Thoracic aorta (tissue), 2 donors: ENCODE measurements at regions not wholly inside any gene's neighbourhood (a gene's known extent, or its start where the extent isn't known, plus 50 kb on each side); places are given as distances from the start of the nearest gene placed in this dataset.

Source experiments
- ATAC-seq: fragments of 150-250 bp; one replicate; pipeline ENCODE4 v1.8.0; 2017; ENCODE audit warnings: low read depth; ENCODE audit not compliant: insufficient number of reproducible peaks, low FRiP score
- DNase-seq: peaks from one replicate; pipeline ENCODE4 v3.0.0-alpha.2; 2020; ENCODE audit warnings: low spot score
- H3K27ac ChIP-seq, 2 donors: fragments of 200-600 bp; sonication (generic); 1 replicate in 1 of 2; 2 replicates in 1 of 2; pipeline ENCODE4 v1.5.1; 2016; ENCODE audit warnings: mild to moderate bottlenecking in 2 of 2, moderate library complexity in 2 of 2
- H3K27me3 ChIP-seq: fragments of 200-600 bp; sonication (generic); replicated peaks from 2 replicates; pipeline ENCODE4 v1.6.0; 2016; ENCODE audit warnings: mild to moderate bottlenecking; ENCODE audit not compliant: insufficient read depth
- H3K36me3 ChIP-seq: fragments of 200-600 bp; sonication (generic); one replicate; pipeline ENCODE4 v1.5.1; 2016
- H3K4me1 ChIP-seq, 2 donors: fragments of 200-600 bp; sonication (generic); 1 replicate in 1 of 2; 2 replicates in 1 of 2; pipeline versions ENCODE4 v1.5.1 to v1.6.0; 2016; ENCODE audit warnings: low read depth in 2 of 2, mild to moderate bottlenecking in 1 of 2; ENCODE audit not compliant: control insufficient read depth in 1 of 2
- H3K4me3 ChIP-seq: fragments of 200-600 bp; sonication (generic); 2 replicates; pipeline ENCODE4 v1.5.1; 2016; ENCODE audit warnings: mild to moderate bottlenecking
- H3K9me3 ChIP-seq: fragments of 200-600 bp; sonication (generic); 2 replicates; pipeline ENCODE4 v1.5.1; 2016
- CTCF ChIP-seq: fragments of 200-600 bp; sonication (generic); IDR thresholded peaks from one replicate; pipeline ENCODE4 v1.5.1; 2019; ENCODE audit warnings: antibody characterized with exemption

GRCh38 chr6:141244366-141244765 is 888.4 kb upstream of the GJE1 start:
- H3K36me3 ChIP-seq, result no peaks in the 10 kb centered on the region
- DNase-seq, result no peak
- no peak for TF ChIP-seq CTCF
- ATAC-seq, result no peak
- no peaks in the 10 kb centered on the region for H3K9me3 ChIP-seq
- no peak overlapping the region for H3K4me3 ChIP-seq
- no peak overlapping the region for H3K27ac ChIP-seq
- no peaks in the 10 kb centered on the region for H3K27me3 ChIP-seq
- peaks cover 0 to 4% of the 10 kb centered on the region in 2 donors for H3K4me1 ChIP-seq

GRCh38 chr6:141242957-141243356 is 889.8 kb upstream of the GJE1 start:
- H3K27ac ChIP-seq, result no peak overlapping the region
- H3K27me3 ChIP-seq, result no peaks in the 10 kb centered on the region
- no peak overlapping the region for H3K4me3 ChIP-seq
- DNase-seq, result no peak
- no peaks in the 10 kb centered on the region for H3K4me1 ChIP-seq
- no peaks in the 10 kb centered on the region for H3K36me3 ChIP-seq
- H3K9me3 ChIP-seq, result no peaks in the 10 kb centered on the region
- no peak for TF ChIP-seq CTCF
- no peak for ATAC-seq

- DNase-seq, result no peak
- Histone ChIP-seq H3K27ac (no peak overlapping the region), H3K4me1 (no peaks in the 10 kb centered on the region), H3K36me3 (no peaks in the 10 kb centered on the region), H3K9me3 (no peaks in the 10 kb centered on the region), H3K4me3 (no peak overlapping the region), H3K27me3 (no peaks in the 10 kb centered on the region)
- TF ChIP-seq CTCF, result no peak
- no peak for ATAC-seq
These were observed 903.4 kb upstream of the GJE1 start for GRCh38 chr6:141229296-141229695.

GRCh38 chr6:141218583-141218982 is 914.1 kb upstream of the GJE1 start:
- no peak for ATAC-seq
- Histone ChIP-seq H3K4me1 (peaks cover 0 to 2% of the 10 kb centered on the region in 2 donors), H3K36me3 (no peaks in the 10 kb centered on the region), H3K27me3 (no peaks in the 10 kb centered on the region), H3K9me3 (peaks cover 2% of the 10 kb centered on the region), H3K27ac (no peak overlapping the region), H3K4me3 (no peak overlapping the region)
- no peak for TF ChIP-seq CTCF
- no peak for DNase-seq

GRCh38 chr6:141216726-141217125 is 916.0 kb upstream of the GJE1 start:
- Histone ChIP-seq H3K27me3 (no peaks in the 10 kb centered on the region), H3K9me3 (peaks cover 2% of the 10 kb centered on the region), H3K27ac (no peak overlapping the region), H3K4me3 (no peak overlapping the region), H3K4me1 (peaks cover 0 to 2% of the 10 kb centered on the region in 2 donors), H3K36me3 (no peaks in the 10 kb centered on the region)
- no peak for TF ChIP-seq CTCF
- DNase-seq, result no peak
- ATAC-seq, result no peak
